ENCODE measurements at regions not wholly inside any gene's neighbourhood (a gene's known extent, or its start where the extent isn't known, plus 50 kb on each side); places are given as distances from the start of the nearest gene placed in this dataset.

GRCh38 chr14:103186909-103187586 lies 63.8 kb downstream of the TNFAIP2 start (continued):
- TF ChIP-seq, protein P1, sequence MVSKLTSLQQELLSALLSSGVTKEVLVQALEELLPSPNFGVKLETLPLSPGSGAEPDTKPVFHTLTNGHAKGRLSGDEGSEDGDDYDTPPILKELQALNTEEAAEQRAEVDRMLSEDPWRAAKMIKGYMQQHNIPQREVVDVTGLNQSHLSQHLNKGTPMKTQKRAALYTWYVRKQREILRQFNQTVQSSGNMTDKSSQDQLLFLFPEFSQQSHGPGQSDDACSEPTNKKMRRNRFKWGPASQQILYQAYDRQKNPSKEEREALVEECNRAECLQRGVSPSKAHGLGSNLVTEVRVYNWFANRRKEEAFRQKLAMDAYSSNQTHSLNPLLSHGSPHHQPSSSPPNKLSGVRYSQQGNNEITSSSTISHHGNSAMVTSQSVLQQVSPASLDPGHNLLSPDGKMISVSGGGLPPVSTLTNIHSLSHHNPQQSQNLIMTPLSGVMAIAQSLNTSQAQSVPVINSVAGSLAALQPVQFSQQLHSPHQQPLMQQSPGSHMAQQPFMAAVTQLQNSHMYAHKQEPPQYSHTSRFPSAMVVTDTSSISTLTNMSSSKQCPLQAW (CRISPR knock-in tag; IDR thresholded peaks at IDR 0.05): no peak
- TF ChIP-seq, protein P2, sequence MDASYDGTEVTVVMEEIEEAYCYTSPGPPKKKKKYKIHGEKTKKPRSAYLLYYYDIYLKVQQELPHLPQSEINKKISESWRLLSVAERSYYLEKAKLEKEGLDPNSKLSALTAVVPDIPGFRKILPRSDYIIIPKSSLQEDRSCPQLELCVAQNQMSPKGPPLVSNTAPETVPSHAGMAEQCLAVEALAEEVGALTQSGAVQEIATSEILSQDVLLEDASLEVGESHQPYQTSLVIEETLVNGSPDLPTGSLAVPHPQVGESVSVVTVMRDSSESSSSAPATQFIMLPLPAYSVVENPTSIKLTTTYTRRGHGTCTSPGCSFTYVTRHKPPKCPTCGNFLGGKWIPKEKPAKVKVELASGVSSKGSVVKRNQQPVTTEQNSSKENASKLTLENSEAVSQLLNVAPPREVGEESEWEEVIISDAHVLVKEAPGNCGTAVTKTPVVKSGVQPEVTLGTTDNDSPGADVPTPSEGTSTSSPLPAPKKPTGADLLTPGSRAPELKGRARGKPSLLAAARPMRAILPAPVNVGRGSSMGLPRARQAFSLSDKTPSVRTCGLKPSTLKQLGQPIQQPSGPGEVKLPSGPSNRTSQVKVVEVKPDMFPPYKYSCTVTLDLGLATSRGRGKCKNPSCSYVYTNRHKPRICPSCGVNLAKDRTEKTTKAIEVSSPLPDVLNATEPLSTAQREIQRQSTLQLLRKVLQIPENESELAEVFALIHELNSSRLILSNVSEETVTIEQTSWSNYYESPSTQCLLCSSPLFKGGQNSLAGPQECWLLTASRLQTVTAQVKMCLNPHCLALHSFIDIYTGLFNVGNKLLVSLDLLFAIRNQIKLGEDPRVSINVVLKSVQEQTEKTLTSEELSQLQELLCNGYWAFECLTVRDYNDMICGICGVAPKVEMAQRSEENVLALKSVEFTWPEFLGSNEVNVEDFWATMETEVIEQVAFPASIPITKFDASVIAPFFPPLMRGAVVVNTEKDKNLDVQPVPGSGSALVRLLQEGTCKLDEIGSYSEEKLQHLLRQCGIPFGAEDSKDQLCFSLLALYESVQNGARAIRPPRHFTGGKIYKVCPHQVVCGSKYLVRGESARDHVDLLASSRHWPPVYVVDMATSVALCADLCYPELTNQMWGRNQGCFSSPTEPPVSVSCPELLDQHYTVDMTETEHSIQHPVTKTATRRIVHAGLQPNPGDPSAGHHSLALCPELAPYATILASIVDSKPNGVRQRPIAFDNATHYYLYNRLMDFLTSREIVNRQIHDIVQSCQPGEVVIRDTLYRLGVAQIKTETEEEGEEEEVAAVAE (CRISPR knock-in tag; IDR thresholded peaks at IDR 0.05; ENCODE audit: borderline replicate concordance): no peak
- TF ChIP-seq ZNF180 (CRISPR knock-in tag; IDR thresholded peaks at IDR 0.05; ENCODE audit: borderline replicate concordance, low read depth) (no peak), REXO4 (CRISPR knock-in tag; IDR thresholded peaks at IDR 0.05; ENCODE audit: borderline replicate concordance) (no peak), FOXK1 (CRISPR knock-in tag; IDR thresholded peaks at IDR 0.05; ENCODE audit: borderline replicate concordance, low read depth) (no peak), MXI1 (IDR thresholded peaks at IDR 0.05; ENCODE audit: borderline replicate concordance, low read depth, low read length) (no peak), RXRA (CRISPR knock-in tag; IDR thresholded peaks at IDR 0.05) (0 out of 2 replicates have a peak, but pooled peaks have one; percentile 20), ZFP41 (CRISPR knock-in tag; IDR thresholded peaks at IDR 0.05; ENCODE audit: borderline replicate concordance) (no peak), ZNF777 (CRISPR knock-in tag; IDR thresholded peaks at IDR 0.05) (no peak), MAFG (CRISPR knock-in tag; IDR thresholded peaks at IDR 0.05) (no peak), ZBTB1 (CRISPR knock-in tag; IDR thresholded peaks at IDR 0.05; ENCODE audit: borderline replicate concordance) (no peak)
- TF ChIP-seq, protein P3, sequence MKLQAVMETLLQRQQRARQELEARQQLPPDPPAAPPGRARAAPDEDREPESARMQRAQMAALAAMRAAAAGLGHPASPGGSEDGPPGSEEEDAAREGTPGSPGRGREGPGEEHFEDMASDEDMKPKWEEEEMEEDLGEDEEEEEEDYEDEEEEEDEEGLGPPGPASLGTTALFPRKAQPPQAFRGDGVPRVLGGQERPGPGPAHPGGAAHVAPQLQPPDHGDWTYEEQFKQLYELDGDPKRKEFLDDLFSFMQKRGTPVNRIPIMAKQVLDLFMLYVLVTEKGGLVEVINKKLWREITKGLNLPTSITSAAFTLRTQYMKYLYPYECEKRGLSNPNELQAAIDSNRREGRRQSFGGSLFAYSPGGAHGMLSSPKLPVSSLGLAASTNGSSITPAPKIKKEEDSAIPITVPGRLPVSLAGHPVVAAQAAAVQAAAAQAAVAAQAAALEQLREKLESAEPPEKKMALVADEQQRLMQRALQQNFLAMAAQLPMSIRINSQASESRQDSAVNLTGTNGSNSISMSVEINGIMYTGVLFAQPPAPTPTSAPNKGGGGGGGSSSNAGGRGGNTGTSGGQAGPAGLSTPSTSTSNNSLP (IDR thresholded peaks at IDR 0.05; ENCODE audit: low read depth, low read length): peak; percentile 40; the same call in 1 of the 2 replicates
- TF ChIP-seq, protein P4, sequence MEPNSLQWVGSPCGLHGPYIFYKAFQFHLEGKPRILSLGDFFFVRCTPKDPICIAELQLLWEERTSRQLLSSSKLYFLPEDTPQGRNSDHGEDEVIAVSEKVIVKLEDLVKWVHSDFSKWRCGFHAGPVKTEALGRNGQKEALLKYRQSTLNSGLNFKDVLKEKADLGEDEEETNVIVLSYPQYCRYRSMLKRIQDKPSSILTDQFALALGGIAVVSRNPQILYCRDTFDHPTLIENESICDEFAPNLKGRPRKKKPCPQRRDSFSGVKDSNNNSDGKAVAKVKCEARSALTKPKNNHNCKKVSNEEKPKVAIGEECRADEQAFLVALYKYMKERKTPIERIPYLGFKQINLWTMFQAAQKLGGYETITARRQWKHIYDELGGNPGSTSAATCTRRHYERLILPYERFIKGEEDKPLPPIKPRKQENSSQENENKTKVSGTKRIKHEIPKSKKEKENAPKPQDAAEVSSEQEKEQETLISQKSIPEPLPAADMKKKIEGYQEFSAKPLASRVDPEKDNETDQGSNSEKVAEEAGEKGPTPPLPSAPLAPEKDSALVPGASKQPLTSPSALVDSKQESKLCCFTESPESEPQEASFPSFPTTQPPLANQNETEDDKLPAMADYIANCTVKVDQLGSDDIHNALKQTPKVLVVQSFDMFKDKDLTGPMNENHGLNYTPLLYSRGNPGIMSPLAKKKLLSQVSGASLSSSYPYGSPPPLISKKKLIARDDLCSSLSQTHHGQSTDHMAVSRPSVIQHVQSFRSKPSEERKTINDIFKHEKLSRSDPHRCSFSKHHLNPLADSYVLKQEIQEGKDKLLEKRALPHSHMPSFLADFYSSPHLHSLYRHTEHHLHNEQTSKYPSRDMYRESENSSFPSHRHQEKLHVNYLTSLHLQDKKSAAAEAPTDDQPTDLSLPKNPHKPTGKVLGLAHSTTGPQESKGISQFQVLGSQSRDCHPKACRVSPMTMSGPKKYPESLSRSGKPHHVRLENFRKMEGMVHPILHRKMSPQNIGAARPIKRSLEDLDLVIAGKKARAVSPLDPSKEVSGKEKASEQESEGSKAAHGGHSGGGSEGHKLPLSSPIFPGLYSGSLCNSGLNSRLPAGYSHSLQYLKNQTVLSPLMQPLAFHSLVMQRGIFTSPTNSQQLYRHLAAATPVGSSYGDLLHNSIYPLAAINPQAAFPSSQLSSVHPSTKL (CRISPR knock-in tag; IDR thresholded peaks at IDR 0.05): peak; percentile 70
- TF ChIP-seq, protein P5, sequence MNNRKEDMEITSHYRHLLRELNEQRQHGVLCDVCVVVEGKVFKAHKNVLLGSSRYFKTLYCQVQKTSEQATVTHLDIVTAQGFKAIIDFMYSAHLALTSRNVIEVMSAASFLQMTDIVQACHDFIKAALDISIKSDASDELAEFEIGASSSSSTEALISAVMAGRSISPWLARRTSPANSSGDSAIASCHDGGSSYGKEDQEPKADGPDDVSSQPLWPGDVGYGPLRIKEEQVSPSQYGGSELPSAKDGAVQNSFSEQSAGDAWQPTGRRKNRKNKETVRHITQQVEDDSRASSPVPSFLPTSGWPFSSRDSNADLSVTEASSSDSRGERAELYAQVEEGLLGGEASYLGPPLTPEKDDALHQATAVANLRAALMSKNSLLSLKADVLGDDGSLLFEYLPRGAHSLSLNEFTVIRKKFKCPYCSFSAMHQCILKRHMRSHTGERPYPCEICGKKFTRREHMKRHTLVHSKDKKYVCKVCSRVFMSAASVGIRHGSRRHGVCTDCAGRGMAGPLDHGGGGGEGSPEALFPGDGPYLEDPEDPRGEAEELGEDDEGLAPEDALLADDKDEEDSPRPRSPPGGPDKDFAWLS (CRISPR knock-in tag; IDR thresholded peaks at IDR 0.05; ENCODE audit: borderline replicate concordance): no peak
- TF ChIP-seq, protein P6, sequence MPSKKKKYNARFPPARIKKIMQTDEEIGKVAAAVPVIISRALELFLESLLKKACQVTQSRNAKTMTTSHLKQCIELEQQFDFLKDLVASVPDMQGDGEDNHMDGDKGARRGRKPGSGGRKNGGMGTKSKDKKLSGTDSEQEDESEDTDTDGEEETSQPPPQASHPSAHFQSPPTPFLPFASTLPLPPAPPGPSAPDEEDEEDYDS (CRISPR knock-in tag; IDR thresholded peaks at IDR 0.05): no peak

Measured in HepG2 (cell line).